GM18511 (cell line): ENCODE measurements at regions not wholly inside any gene's neighbourhood (a gene's known extent, or its start where the extent isn't known, plus 50 kb on each side); places are given as distances from the start of the nearest gene placed in this dataset.

ENCODE experiments used
- ATAC-seq: cut with Tn5 transposase; IDR thresholded peaks from one replicate; pipeline ENCODE4 v1.9.1; 2021; ENCODE audit warnings: mild to moderate bottlenecking, moderate library complexity; ENCODE audit not compliant: unreplicated experiment

GRCh38 chr10:8921568-8921967, 867.1 kb downstream of the GATA3 start:
- ATAC-seq: no peak

DNA sequence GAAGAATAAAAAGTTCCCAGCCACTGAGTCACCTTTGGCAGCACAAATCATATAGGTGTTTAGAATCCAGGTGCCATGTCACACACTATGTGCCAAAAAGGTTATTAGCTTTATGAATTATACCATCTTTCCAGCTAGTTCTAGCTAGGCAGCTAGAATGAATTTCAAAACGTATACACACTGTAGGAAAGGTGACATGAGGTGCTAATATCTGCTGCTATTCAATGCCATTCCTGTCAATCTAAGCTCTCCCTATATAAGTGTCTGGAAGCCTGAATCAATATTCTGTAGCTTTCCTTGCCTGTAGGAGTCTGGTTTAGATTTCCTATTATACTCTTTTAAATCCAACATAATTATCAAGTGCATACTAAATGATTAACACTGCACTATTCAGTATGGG, 868.6 kb downstream of the GATA3 start:
- ATAC-seq: no peak

DNA sequence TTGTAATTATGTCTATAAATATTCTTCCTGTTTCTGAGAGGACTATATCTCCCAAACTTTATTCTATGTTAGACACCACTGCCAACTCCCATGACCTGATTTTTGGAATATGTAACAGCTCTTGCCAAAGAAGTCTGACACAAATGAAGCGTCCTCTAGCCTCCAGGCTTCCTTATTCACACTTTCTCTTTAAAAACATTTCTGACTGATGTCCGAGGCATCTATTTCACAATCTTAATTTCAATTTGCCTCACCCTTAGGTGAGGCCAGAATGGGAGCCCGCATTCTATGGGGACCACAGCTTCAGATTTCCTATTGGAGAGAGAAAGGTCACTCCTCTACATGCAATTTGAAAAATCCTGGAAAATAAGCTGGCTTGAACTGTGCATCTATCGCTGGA, 873.2 kb downstream of the GATA3 start:
- ATAC-seq: no peak

DNA sequence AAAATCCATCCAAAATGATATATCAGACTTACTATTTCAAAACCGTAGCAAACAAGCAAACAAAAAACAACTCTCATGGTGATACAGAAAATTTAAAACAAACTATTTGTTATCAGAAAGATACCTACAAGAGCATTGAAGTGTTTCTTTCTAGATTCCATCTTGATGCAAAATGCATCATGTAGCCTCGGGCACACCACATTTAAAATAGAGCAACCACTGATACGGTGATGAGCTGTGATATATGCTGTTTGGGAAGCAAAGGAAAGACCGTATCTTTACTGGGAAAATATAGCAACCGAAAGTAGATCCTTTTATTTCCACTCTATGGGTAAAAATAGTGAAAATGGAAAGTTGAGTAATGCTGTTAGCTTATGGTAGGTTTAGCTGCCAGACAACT, 892.0 kb downstream of the GATA3 start:
- ATAC-seq: no peak

DNA sequence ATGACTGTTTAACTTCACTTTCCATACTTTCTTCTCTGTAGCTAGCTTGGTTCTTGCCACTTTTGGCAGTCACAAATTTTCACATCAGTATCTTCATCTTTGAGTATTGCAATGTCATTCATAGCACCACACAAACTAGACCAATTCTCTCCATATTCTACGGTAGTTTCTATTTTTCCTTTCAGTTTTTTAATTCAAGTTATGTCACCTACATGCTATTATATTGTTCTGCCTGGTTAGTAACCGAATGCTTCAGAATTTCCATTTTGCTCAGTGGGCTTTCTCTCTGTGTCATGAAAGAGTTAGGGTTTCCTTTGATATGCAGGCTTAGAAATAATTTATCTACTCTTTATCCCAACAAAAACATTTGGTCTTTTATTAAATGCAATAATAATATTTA, 896.5 kb downstream of the GATA3 start:
- ATAC-seq: no peak

- ATAC-seq: no peak
Observed at GRCh38 chr10:8951440-8952089, 897.1 kb downstream of the GATA3 start.

DNA sequence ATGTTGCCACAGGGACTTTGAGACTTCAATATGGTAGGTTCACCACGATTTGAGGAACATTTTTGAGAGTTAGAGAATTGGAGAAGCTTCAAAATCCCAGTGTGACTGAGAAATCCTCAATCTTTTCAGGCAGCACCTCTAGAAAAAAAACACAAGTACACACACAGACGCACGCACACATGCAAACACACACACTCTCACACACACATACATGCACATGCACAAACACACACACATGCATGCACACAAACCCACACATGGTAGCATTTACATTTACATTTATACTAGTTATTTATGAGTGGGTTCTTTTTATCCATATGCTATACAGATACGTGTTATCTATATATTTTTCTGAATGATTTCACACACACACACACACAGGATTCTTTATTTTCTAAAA, 901.9 kb downstream of the GATA3 start:
- ATAC-seq: no peak

GRCh38 chr10:8962249-8962648, 907.8 kb downstream of the GATA3 start:
- ATAC-seq: no peak

- no peak for ATAC-seq
Observed at GRCh38 chr10:8967061-8967460, 912.6 kb downstream of the GATA3 start.

- no peak for ATAC-seq
Observed at GRCh38 chr10:8969853-8970252, 915.4 kb downstream of the GATA3 start.

- no peak for ATAC-seq
Observed at GRCh38 chr10:8975535-8975934, 921.0 kb downstream of the GATA3 start.

GRCh38 chr10:8978100-8978499, 923.6 kb downstream of the GATA3 start:
- no peak for ATAC-seq

DNA sequence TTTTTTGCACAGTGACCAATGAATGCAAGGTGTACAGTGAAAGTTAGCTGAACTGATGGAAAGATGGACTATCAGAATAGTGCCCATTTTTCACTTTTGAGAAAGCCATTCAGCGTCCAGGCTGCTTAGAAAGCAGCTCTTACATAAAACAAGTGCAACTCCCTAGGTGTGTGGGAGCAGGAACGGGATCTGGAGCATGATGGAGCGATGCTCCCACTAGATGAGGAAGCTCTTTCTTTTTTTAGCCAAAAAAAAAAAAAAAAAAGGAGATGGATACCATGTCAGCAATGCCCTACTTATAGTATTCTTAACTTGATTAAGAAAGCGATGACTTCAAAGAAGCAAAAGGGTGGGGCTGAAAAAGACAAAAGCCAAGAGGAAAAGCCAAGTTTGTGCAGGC, 925.5 kb downstream of the GATA3 start:
- ATAC-seq: no peak

DNA sequence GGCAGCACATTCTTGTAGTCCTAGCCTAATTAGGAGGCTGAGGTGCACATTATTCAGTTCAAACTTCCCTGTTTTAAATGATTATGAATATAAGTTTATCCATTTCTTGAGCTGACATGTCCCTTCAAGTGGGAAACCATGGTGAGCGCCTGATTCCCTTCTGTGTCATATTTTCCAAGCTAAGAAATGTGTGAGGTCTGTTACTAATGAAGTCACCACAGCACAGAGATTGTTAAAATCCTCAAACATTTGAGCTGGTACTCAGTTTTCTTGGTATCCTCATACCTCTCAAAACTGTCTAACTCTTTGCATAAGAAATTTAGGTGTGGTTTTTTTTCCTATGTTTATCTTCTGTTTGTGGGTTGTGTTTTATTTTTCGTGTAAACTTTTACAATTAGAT, 926.8 kb downstream of the GATA3 start:
- no peak for ATAC-seq

GRCh38 chr10:8985651-8986050, 931.2 kb downstream of the GATA3 start:
- no peak for ATAC-seq

DNA sequence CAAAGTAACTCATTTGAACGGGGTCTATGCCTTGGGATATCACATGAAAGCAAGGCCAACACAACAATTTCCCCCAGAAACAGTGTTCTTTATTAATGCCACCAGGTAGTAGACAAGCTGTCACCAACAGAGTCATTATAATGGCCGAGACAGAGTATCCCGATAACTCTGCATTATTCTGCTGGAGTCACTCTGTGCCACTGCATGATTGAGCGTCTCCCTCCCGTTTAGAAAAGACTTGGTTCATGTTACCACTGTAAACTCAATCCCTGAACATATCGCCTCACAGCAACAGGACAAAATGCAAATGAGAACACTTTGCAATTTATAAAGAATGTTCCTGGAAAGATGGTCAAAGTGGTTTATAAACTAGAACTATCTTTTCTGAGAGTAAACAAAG, 932.5 kb downstream of the GATA3 start:
- no peak for ATAC-seq

GRCh38 chr10:8987712-8988111, 933.2 kb downstream of the GATA3 start:
- ATAC-seq: no peak

DNA sequence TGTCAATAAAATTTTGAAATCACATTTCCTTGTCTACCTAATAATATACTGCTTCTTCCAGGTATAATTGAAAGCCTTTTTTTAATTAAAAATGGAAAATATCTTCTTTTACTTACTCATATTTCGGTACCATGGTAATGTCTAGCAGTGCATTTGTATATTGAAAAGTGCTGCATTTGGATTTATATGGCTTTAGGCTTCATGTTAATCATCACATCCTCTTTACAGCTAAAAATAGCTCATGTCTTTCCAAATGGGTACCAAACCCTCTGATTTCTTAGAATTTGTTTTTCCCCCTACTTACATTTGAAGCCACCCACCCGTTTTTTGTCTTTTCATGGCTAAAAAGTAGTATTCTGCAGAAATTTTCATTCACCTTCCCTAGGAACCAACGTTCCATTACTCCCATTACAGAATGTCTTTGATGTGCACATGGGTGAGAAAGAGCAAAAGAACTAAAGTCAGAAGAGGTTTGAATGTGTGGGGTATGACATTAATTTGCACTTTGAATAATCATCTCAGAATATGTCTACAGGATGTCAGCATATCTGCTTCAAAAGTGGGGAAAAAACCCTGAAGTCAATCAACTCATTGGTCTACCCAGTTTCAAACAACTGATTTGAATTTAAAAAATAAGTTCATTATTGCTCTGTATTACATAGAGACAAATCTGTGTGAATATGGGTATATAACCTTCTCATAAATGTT, 935.9 kb downstream of the GATA3 start:
- ATAC-seq: no peak

DNA sequence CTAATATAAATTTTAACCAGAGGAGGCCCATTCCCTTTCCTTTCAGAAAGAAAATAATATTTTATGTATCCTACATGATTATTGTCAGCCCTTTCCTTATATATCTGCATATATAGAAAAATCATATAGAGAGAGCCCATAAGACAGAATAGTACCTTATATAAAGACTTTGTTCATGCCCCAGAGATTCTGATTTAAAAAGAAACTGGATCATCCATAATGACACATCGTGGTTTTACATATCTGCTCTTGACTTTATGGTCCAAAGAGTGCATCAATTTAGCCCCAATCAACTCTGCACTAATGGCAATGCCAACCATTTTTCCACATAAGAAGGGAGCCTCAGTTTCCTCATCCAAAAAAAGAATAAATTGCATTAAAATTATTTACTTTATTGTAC, 937.5 kb downstream of the GATA3 start:
- ATAC-seq: no peak

GRCh38 chr10:8993864-8994263, 939.4 kb downstream of the GATA3 start:
- ATAC-seq: no peak

DNA sequence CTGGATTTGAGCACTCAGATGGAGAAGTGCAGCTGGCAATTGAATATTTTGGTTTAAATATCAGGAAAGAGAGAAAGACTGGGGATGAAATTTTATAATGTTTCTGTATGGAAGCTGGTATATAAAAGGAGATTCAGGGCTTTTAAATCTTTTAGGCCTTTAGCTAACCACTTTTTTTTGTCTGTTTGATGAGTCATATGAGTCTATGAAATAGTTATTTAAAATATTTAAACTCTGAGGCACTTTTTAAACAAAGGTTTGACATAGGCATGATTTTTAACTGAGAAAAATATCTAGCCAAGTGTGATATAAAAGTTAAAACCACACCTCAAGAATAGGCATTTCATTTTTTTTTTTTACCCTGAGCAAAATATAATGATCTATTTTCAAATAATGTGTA, 944.3 kb downstream of the GATA3 start:
- no peak for ATAC-seq

DNA sequence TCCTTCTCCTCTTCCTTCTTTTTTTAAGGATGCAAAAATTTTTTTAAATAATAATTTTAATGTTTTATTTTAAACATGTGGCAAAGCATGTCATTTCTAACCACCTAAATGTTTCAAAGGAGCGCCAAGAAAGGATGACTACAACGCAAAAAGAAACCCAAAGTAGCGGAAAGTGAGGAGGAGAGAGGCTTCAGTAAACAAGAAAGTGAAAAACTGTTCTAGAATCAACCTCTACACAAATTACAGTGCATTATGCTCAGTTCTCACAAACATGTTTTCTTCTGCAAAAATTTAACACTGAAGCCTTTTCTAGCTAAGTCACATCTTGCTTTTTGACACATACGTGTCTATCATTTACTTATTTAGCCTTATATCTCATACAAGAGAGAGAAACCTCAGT, 948.6 kb downstream of the GATA3 start:
- no peak for ATAC-seq

- ATAC-seq: no peak
Observed at GRCh38 chr10:9004736-9005135, 950.2 kb downstream of the GATA3 start.
